ENCODE measurements at regions not wholly inside any gene's neighbourhood (a gene's known extent, or its start where the extent isn't known, plus 50 kb on each side); places are given as distances from the start of the nearest gene placed in this dataset.
A peak's percentile ranks its signal among the peaks of the same experiment; 100 is the strongest.
"Not testable (repeated sequence)": the region's sequence is repeated elsewhere in the genome, so short reads cannot be mapped to it uniquely, and the experiment has no call there.

GRCh38 chr10:64116707-64117106 is 595.5 kb downstream of the REEP3 start:
- Histone ChIP-seq H3K27me3 (ENCODE audit: control insufficient read depth, insufficient read depth, low read length) (no peaks in the 10 kb centered on the region), H3K4me1 (ENCODE audit: control insufficient read depth, insufficient read depth, low read length) (no peaks in the 10 kb centered on the region), H3K9ac (ENCODE audit: low read length) (no peak overlapping the region), H3K36me3 (ENCODE audit: control insufficient read depth, insufficient read depth, low read length) (no peaks in the 10 kb centered on the region), H3K4me3 (ENCODE audit: low read length) (no peak overlapping the region), H3K27ac (ENCODE audit: low read depth, low read length) (no peak overlapping the region)

- H3K4me3 ChIP-seq (ENCODE audit: low read length): no peak overlapping the region
- H3K36me3 ChIP-seq (ENCODE audit: control insufficient read depth, insufficient read depth, low read length): no peaks in the 10 kb centered on the region
- H3K27me3 ChIP-seq (ENCODE audit: control insufficient read depth, insufficient read depth, low read length): no peaks in the 10 kb centered on the region
These were observed 597.5 kb downstream of the REEP3 start for GRCh38 chr10:64118736-64119135.

GRCh38 chr10:64120301-64120980 is 599.2 kb downstream of the REEP3 start:
- H3K9ac ChIP-seq (ENCODE audit: low read length); H3K36me3 ChIP-seq (ENCODE audit: control insufficient read depth, insufficient read depth, low read length); H3K27me3 ChIP-seq (ENCODE audit: control insufficient read depth, insufficient read depth, low read length); H3K4me1 ChIP-seq (ENCODE audit: control insufficient read depth, insufficient read depth, low read length); H3K27ac ChIP-seq (ENCODE audit: low read depth, low read length): not testable (repeated sequence)
- H3K4me3 ChIP-seq (ENCODE audit: low read length): peak overlapping the region; percentile 32

More at GRCh38 chr10:64118736-64119135, 597.5 kb downstream of the REEP3 start:
- Histone ChIP-seq H3K4me1 (ENCODE audit: control insufficient read depth, insufficient read depth, low read length) (no peaks in the 10 kb centered on the region), H3K27ac (ENCODE audit: low read depth, low read length) (no peak overlapping the region), H3K9ac (ENCODE audit: low read length) (no peak overlapping the region)

- Histone ChIP-seq H3K27ac (ENCODE audit: low read depth, low read length) (no peak overlapping the region), H3K4me3 (ENCODE audit: low read length) (no peak overlapping the region), H3K4me1 (ENCODE audit: control insufficient read depth, insufficient read depth, low read length) (no peaks in the 10 kb centered on the region), H3K9ac (ENCODE audit: low read length) (no peak overlapping the region), H3K27me3 (ENCODE audit: control insufficient read depth, insufficient read depth, low read length) (no peaks in the 10 kb centered on the region), H3K36me3 (ENCODE audit: control insufficient read depth, insufficient read depth, low read length) (no peaks in the 10 kb centered on the region)
These were observed 609.0 kb downstream of the REEP3 start for GRCh38 chr10:64130152-64130551.

- H3K27me3 ChIP-seq (ENCODE audit: control insufficient read depth, insufficient read depth, low read length): no peaks in the 10 kb centered on the region
- H3K27ac ChIP-seq (ENCODE audit: low read depth, low read length): no peak overlapping the region
- H3K36me3 ChIP-seq (ENCODE audit: control insufficient read depth, insufficient read depth, low read length): no peaks in the 10 kb centered on the region
- H3K9ac ChIP-seq (ENCODE audit: low read length): no peak overlapping the region
- H3K4me3 ChIP-seq (ENCODE audit: low read length): no peak overlapping the region
- H3K4me1 ChIP-seq (ENCODE audit: control insufficient read depth, insufficient read depth, low read length): no peaks in the 10 kb centered on the region
These were observed 613.5 kb downstream of the REEP3 start for GRCh38 chr10:64134676-64135075.

- Histone ChIP-seq H3K27ac (ENCODE audit: low read depth, low read length) (no peak overlapping the region), H3K9ac (ENCODE audit: low read length) (no peak overlapping the region), H3K36me3 (ENCODE audit: control insufficient read depth, insufficient read depth, low read length) (no peaks in the 10 kb centered on the region), H3K27me3 (ENCODE audit: control insufficient read depth, insufficient read depth, low read length) (no peaks in the 10 kb centered on the region), H3K4me1 (ENCODE audit: control insufficient read depth, insufficient read depth, low read length) (no peaks in the 10 kb centered on the region), H3K4me3 (ENCODE audit: low read length) (no peak overlapping the region)
These were observed 621.2 kb downstream of the REEP3 start for GRCh38 chr10:64142395-64142794.

- Histone ChIP-seq H3K4me1 (ENCODE audit: control insufficient read depth, insufficient read depth, low read length) (no peaks in the 10 kb centered on the region), H3K4me3 (ENCODE audit: low read length) (no peak overlapping the region)
These were observed 627.4 kb downstream of the REEP3 start for GRCh38 chr10:64148607-64149006.

GRCh38 chr10:64156166-64156565 is 635.0 kb downstream of the REEP3 start:
- H3K9ac ChIP-seq (ENCODE audit: low read length): no peak overlapping the region
- no peaks in the 10 kb centered on the region for H3K27me3 ChIP-seq (ENCODE audit: control insufficient read depth, insufficient read depth, low read length)
- H3K4me3 ChIP-seq (ENCODE audit: low read length): no peak overlapping the region
- H3K4me1 ChIP-seq (ENCODE audit: control insufficient read depth, insufficient read depth, low read length): no peaks in the 10 kb centered on the region
- no peak overlapping the region for H3K27ac ChIP-seq (ENCODE audit: low read depth, low read length)
- H3K36me3 ChIP-seq (ENCODE audit: control insufficient read depth, insufficient read depth, low read length): no peaks in the 10 kb centered on the region

More at GRCh38 chr10:64148607-64149006, 627.4 kb downstream of the REEP3 start:
- Histone ChIP-seq H3K36me3 (ENCODE audit: control insufficient read depth, insufficient read depth, low read length) (no peaks in the 10 kb centered on the region), H3K27ac (ENCODE audit: low read depth, low read length) (no peak overlapping the region), H3K9ac (ENCODE audit: low read length) (no peak overlapping the region), H3K27me3 (ENCODE audit: control insufficient read depth, insufficient read depth, low read length) (no peaks in the 10 kb centered on the region)

GRCh38 chr10:64158551-64158950 is 637.4 kb downstream of the REEP3 start:
- Histone ChIP-seq H3K27me3 (ENCODE audit: control insufficient read depth, insufficient read depth, low read length) (no peaks in the 10 kb centered on the region), H3K4me3 (ENCODE audit: low read length) (no peak overlapping the region), H3K36me3 (ENCODE audit: control insufficient read depth, insufficient read depth, low read length) (no peaks in the 10 kb centered on the region), H3K4me1 (ENCODE audit: control insufficient read depth, insufficient read depth, low read length) (no peaks in the 10 kb centered on the region), H3K27ac (ENCODE audit: low read depth, low read length) (no peak overlapping the region), H3K9ac (ENCODE audit: low read length) (no peak overlapping the region)

GRCh38 chr10:64159910-64160872 is 639.0 kb downstream of the REEP3 start:
- no peak overlapping the region for H3K9ac ChIP-seq (ENCODE audit: low read length)

GRCh38 chr10:64170791-64171190 is 649.6 kb downstream of the REEP3 start:
- H3K36me3 ChIP-seq (ENCODE audit: control insufficient read depth, insufficient read depth, low read length): no peaks in the 10 kb centered on the region
- H3K27ac ChIP-seq (ENCODE audit: low read depth, low read length): no peak overlapping the region
- H3K9ac ChIP-seq (ENCODE audit: low read length): no peak overlapping the region
- H3K27me3 ChIP-seq (ENCODE audit: control insufficient read depth, insufficient read depth, low read length): no peaks in the 10 kb centered on the region
- no peak overlapping the region for H3K4me3 ChIP-seq (ENCODE audit: low read length)
- H3K4me1 ChIP-seq (ENCODE audit: control insufficient read depth, insufficient read depth, low read length): no peaks in the 10 kb centered on the region

More at GRCh38 chr10:64159910-64160872, 639.0 kb downstream of the REEP3 start:
- no peak overlapping the region for H3K27ac ChIP-seq (ENCODE audit: low read depth, low read length)
- H3K27me3 ChIP-seq (ENCODE audit: control insufficient read depth, insufficient read depth, low read length): no peaks in the 10 kb centered on the region
- no peaks in the 10 kb centered on the region for H3K36me3 ChIP-seq (ENCODE audit: control insufficient read depth, insufficient read depth, low read length)
- no peaks in the 10 kb centered on the region for H3K4me1 ChIP-seq (ENCODE audit: control insufficient read depth, insufficient read depth, low read length)
- H3K4me3 ChIP-seq (ENCODE audit: low read length): no peak overlapping the region

- Histone ChIP-seq H3K27me3 (ENCODE audit: control insufficient read depth, insufficient read depth, low read length) (no peaks in the 10 kb centered on the region), H3K4me1 (ENCODE audit: control insufficient read depth, insufficient read depth, low read length) (no peaks in the 10 kb centered on the region), H3K36me3 (ENCODE audit: control insufficient read depth, insufficient read depth, low read length) (no peaks in the 10 kb centered on the region), H3K27ac (ENCODE audit: low read depth, low read length) (no peak overlapping the region), H3K9ac (ENCODE audit: low read length) (no peak overlapping the region), H3K4me3 (ENCODE audit: low read length) (no peak overlapping the region)
These were observed 652.6 kb downstream of the REEP3 start for GRCh38 chr10:64173826-64174225.
